Central memory CD4-positive, alpha-beta T cell (primary cell): ENCODE measurements at regions not wholly inside any gene's neighbourhood (a gene's known extent, or its start where the extent isn't known, plus 50 kb on each side); places are given as distances from the start of the nearest gene placed in this dataset.

ENCODE experiments used
- DNase-seq: peaks from one replicate; pipeline ENCODE4 v3.0.0; 2022

DNA sequence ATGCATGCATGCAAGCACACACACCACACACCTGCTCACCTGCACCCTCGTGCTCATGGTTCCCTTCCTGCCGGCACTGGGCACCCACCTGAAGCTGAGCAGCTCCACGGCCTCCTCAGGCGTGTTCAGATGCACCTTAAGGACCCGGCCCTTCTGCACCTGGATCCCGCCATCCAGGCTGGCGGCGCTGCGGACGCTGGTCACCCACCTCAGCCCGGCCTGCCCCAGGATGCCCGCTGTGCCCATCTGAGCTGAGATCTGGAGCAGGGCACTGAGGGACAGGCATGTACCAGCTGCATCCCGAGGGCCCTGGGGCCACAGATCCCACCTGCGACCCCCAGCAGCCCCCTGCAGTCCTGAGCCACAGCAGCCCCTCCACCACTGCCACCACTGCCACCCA is 110.0 kb downstream of the LITAF start:
- no peak for DNase-seq

DNA sequence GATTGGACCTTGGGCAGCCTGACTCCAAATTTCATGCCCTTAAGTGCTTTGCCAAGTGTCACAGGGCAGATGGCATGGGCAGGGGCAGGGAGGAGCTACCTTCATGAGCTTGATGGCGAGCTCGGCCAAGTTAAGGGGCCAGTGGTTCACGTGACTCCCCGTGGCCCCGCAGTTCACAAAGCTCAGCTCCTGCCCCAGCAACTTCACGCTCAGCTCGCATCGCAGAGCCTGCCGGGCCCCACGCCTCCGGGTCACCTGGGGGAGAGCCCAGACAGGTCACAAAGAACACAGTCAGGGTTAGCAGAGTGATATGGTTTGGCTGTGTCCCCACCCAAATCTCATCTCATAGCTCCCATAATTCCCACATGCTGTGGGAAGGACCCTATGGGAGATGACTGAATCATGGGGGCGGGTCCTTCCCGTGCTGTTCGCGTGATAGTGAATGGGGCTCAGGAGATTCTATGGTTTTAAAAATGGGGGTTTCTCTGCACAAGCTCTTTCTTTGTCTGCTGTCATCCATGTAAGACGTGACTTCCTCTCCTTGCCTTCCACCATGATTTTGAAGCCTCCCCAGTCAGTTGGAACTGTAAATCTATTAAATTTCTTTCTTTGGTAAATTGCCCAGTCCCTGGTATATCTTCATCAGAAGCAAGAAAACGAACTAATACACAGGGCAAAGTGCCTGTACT is 108.1 kb downstream of the LITAF start:
- DNase-seq = no peak

DNA sequence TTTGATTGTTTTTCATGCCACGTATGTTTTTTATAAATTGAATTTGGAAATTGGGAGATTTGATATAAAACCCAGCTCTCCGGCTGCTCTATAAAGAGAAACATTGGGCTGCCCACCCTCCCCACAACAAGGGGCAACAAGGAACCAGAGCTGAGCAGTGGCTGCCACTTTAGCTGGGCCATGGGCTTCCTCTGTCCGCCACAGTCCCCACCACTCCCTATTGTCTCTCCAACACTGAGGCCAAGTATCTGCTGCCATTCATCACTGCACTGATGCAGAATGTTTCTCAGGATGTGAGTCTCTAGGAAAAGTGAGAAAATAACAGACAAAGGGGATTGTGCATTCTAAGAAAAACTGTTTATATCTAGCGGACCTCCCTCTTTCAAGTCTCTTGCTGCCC is 106.8 kb downstream of the LITAF start:
- no peak for DNase-seq

DNA sequence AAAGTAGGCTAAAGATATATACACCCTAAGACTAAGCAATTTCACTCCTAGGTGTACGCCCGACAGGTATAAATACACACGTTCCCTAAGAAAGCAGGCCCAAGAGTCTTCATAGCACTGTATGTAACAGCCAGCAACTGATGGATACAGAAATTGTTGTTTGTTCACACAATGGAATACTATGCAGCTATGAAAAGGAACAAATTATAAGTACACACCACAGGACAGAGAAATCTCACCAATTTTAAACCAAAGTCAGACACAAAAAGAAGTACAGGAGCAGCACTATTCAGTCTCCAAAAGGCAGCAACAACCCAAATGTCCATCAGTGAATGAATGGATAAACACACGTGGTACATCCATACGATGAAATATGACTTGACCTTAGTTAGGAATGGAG is 106.1 kb downstream of the LITAF start:
- no peak for DNase-seq

DNA sequence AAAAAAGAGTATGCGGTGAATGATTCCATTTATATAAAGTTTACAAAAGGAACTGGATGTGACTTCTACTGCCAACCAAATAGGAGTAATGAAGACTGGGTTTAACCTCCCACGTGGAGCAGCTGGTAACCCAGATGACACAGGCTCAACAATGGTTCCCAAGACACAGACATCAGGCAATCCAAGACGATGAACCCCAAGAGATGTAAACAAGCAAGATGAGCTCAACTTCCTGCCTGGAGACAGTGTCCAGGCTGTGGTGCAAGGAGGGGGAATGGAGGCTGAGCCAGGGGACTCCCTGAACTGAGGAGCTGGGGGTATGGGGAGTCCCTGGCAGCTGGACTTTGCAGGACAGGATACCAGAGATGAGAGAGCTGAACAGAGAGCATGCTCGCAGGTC is 104.7 kb downstream of the LITAF start:
- no peak for DNase-seq

DNA sequence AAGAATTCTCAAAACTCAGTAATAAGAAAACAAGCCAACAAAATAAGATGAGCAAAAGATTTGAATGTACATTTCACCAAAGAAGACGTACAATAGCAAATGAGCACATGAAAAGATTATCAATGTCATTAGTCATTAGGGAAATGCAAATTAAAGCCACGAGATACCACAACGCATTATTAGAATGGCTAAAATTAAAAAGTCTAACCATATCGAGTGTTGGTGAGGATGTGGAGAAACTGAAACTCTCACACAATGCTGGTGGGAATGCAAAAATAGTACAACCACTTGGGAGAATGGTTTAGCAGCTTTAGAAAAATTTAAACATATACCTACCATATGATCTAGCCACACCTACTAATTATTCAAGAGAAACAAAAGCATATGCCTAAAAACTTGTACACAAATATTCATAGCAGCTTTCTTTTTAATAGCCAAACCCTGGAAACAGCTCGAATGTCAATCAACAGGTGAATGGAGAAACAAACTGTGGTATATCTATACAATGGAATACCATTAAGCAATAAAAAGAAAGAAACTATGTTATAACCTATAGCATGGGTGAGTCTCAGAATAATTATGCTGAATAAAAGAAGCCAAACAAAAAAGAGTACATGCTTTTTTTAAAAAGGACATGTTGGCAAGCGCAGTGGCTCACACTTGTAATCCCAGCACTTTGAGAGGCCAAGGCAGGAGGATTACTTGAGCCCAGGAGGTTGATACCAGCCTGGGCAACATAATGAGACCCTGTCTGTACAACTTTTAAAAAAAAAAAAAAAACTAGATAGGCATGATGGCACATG is 103.6 kb downstream of the LITAF start:
- no peak for DNase-seq

DNA sequence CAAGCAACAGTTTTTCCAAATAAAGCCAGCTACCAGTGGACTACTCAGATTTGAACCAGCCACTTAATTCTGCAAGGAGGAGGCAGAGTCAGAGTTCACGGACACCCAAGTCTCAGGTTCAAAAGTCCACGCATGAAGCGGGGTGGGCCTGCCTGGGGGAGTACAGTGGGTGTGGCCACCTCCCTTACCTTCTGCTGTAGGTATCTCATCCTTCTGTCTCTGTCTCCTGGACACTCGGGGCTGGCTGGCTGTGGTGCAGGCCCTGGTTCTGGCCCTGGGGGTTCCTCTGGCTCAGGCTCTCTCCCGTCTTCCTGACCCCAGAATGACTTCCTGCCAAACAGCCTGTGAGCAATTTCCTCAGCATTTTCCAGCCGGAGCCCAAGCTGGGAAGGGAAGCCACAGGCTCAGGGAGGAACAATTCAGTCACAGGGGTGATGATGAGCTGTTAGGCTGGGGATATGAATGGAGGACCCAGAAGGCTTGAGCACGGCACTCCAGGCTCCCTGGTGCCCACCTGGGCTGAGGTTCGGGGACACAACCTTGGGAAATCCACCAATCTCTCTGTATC is 101.9 kb downstream of the LITAF start:
- DNase-seq = no peak

DNA sequence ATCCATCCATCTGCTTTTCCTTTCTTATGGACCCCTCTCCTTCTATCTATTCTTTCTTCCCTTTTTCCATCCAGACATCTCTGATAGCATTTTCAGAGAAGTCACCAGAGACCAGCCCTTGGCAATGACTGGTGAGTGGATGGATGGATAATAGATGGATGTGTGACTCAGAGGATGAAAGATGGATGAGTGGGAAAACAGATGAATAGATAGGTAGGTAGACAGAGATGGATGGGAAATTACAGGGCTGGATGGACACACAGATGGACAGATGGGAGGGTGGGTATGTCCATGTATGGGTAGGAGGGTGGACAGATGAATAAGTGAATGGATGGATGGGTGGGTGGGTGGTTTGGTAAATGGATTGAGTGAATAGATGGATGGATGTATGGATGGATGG is 101.0 kb downstream of the LITAF start:
- DNase-seq = no peak

DNA sequence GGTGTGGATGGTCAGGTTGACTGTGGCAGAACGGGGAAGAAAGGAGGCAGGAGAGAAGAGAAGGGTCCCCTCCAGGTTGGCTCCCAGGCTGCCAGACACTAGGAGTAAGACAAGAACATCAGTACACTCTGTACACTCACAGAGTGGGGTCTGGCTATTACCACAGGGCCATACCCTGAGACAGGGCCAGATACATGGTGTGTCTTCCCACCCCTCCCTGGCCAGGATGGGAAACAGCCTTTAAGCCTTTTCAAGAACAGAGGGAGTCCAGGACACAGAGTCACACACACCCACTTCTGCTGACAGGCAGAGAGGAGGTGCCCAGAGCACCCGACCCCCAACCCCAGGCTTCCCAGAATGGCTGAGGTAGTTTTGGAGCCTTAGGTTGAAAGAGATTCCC is 99.4 kb downstream of the LITAF start:
- no peak for DNase-seq

DNA sequence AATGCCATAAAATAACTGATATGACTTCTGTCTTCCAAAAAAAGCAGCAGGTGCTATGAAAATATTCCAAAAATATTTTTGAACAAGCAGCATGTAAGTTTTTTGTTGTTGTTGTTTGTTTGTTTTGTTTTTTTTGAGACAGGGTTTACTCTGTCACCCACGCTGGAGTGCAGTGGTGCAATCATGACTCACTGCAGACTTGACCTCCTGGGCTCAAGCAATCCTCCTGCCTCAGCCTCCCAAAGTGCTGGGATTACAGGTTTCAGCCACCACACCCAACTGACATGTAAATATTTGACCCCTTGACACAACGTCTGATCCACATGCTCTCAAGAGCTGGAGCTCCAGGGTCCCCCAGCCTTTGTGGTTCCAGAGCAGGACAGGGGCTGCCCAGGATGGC is 98.4 kb downstream of the LITAF start:
- DNase-seq = no peak

DNA sequence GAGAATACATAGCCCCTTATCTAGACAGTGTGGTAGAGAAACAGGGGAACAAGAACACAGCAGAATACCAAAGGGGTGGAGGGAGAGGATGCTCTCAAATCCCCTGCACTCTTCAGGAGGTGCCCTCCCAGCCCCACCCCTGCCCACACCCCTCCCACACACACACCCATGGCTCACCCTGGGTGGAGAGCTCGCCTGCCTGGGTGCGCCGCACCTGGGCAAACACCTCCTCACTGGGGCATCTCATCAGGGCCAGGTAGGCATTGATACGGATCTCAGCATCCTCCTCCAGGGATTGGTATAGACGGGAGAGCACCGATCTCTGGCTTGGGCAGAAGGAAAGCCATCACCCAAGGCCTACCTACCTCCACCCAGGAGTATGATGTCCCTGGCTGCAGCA is 95.2 kb downstream of the LITAF start:
- DNase-seq = no peak

DNA sequence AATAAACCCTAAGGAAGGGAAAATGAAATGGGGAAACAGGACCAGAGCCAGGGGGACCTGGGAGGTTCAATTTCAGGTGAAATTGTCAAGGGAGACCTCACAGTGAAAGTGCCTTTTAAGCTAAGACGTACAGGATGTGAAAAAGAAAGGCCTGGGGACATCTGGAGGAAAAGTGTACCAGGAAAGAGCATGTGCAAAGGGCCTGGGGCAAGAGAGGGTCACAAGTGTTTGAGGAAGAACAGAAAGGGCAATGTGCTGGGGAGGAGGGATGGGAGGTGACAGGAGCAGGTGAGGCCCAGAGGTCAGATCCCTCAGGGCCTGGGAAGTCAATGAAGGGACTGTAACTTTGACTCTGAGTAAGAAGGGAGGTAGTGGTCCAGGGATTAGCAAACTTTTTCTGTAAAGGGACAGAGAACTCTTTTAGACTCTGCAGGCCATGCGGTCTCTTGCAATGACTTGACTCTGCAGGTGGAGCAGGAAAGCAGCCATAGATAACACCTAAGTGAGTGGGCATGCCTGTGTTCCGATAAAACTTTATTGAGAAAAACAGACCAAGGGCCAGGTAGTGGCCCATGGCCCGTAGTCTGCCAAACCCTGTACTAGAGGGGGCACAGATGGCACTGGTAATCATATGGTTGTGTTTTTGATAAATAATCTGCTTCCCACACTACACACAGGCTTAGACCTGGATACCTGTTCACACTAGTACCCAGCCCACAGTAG is 93.8 kb downstream of the LITAF start:
- no peak for DNase-seq

DNA sequence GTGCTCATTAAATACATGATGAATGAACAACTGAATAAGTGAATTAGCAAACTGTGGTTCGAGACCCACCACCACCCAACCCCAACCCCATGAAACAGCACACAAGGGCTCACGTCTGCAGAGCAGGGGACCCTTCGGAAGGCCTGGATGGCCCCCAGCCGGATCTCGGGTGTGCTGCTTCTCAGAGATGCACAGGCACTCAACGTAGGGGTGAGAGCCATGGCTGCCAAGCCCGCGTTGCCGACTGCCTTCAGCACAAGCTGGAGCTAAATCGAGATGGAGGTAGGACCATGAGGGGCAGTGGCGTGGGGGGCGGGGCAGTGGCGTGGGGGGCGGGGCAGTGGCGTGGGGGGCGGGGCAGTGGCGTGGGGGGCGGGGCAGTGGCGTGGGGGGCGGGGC is 93.2 kb downstream of the LITAF start:
- no peak for DNase-seq

DNA sequence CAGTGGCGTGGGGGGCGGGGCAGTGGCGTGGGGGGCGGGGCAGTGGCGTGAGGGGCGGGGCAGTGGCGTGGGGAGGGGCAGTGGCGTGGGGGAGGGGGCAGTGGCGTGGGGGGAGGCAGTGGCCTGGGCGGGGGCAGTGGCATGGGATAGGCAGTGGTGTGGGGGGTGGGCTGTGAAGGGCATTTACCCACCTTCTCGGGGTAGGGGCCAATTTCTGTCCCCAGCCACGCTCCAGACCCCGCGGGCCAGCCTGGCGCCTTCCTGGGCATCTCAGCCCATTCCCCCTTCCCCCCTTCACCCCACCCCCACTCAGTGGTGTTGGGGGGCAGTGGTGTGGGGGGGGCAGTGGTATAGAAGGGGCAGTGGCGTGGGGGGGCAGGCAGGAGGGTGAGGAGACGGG is 92.7 kb downstream of the LITAF start:
- no peak for DNase-seq

DNA sequence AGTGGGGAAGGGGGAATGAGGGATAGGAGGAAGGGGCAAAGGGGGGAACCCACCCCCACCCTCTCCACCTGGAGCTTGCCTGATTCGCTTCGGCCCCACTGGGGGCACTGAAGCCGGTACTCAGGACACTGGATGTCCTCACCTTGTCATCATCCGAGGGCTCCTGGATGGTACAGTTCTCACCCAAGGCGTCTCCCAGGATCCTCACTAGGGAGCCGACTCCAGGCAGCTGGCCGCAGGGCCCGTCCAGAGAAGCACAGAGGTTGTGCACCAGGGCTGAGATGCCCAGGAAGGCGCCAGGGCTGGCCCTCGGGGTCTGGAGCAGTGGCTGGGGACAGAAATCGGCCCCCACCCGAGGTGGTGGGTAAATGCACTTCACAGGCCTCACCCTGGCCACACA is 92.3 kb downstream of the LITAF start:
- no peak for DNase-seq

DNA sequence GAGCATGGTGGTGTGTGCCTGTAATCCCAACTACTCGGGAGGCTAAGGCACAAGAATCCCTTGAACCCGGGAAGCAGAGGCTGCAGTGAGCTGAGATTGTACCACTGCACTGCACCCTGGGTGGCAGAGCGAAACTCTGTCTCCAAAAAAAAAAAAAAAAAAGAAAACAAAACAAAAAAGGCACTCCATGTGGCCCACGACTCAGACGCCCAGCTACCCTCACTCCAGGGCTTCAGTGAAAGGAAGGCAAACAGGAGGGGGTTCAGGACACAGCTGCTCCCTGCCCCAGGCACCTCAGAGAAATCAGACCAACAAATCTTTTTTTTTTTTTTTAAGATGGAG is 91.7 kb downstream of the LITAF start:
- DNase-seq = no peak
